ENCODE measurements at regions not wholly inside any gene's neighbourhood (a gene's known extent, or its start where the extent isn't known, plus 50 kb on each side); places are given as distances from the start of the nearest gene placed in this dataset.

DNA sequence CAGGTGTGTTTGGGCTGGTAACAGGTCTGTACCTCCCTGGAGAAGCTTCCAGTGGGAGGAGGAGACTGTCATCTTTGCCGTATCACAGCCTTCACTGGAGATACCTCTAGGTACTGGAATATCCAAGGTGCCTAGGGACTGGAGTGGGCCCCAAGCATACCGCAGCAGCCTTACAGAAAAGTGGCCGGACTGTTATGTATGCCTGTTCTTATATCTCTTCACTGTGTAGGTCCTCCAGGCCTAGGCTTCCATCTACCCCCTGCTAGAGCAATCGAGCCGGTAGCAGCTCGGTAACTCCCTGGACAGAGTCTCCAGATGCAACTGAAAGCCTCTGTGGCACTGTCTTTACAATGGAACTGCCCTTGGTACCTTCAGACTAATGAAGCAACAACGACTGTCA lies 277.4 kb upstream of the GRIA3 start:
- ChIA-PET CTCF (no interaction called here), POLR2A (no interaction called here)
- no peak for DNase-seq (ENCODE audit: extremely low spot score)
- TF ChIP-seq, protein P1, sequence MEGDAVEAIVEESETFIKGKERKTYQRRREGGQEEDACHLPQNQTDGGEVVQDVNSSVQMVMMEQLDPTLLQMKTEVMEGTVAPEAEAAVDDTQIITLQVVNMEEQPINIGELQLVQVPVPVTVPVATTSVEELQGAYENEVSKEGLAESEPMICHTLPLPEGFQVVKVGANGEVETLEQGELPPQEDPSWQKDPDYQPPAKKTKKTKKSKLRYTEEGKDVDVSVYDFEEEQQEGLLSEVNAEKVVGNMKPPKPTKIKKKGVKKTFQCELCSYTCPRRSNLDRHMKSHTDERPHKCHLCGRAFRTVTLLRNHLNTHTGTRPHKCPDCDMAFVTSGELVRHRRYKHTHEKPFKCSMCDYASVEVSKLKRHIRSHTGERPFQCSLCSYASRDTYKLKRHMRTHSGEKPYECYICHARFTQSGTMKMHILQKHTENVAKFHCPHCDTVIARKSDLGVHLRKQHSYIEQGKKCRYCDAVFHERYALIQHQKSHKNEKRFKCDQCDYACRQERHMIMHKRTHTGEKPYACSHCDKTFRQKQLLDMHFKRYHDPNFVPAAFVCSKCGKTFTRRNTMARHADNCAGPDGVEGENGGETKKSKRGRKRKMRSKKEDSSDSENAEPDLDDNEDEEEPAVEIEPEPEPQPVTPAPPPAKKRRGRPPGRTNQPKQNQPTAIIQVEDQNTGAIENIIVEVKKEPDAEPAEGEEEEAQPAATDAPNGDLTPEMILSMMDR (IDR thresholded peaks at IDR 0.05; ENCODE audit: control extremely low read depth, extremely low read depth, low read depth, missing control alignments): no peak

DNA sequence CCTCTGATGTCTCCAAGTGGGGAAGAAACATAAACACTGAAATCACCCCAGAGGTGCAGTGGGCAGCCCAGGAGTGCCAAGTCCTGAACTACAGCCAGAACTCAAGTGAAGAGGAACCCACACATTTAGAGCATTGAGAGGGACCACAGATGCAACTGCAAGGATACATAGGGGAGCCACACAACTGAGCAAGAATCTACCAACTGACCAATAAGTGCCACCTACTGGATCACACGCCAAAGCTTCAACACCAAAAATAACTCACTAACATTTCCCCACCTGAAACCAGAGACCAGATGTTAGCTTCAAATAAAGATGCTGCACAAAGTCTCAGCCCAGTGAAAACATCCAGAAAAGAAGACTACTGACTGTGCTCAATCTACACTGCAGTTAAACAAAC lies 276.7 kb upstream of the GRIA3 start:
- no peak for DNase-seq (ENCODE audit: extremely low spot score)
- ChIA-PET CTCF (no interaction called here), POLR2A (no interaction called here)
- TF ChIP-seq, protein P1 (IDR thresholded peaks at IDR 0.05; ENCODE audit: control extremely low read depth, extremely low read depth, low read depth, missing control alignments): no peak

DNA sequence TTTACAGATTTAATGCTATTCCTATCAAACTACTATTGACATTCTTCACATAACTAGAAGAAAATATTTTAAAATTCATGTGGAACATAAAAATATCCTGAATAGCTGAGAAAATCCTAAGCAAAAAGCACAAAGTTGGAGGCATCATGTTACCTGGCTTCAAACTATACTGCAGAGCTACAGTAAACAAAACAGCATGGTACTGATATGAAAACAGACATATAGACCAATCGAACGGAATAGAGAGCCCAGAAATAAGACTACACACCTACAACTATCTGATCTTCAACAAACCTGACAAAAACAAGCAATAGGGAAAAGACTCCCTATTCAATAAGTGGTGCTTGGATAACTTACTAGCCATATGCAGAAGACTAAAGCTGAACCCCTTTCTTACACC lies 273.4 kb upstream of the GRIA3 start:
- TF ChIP-seq, protein P1 (IDR thresholded peaks at IDR 0.05; ENCODE audit: control extremely low read depth, extremely low read depth, low read depth, missing control alignments): no peak
- POLR2A ChIA-PET: no interaction called here
- CTCF ChIA-PET: no interaction called here
- DNase-seq (ENCODE audit: extremely low spot score): no peak

DNA sequence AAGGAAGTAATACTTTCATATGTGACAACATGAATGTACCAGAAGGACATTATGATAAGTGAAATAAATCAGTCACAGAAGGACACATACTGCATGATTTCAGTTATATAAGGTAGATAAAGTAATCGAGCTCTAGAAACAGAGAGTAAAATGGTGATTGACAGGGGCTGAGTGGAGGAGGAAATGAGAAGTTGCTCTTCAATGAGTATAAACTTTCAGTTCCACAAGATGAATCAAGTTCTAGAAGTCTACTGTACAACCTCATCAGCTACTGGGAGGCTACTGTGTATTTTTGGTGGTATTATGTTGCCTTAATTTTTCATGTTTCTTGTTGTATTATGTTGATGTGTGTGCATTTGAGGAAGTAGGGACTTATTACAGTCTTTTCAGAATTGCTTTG lies 270.9 kb upstream of the GRIA3 start:
- CTCF ChIA-PET: no interaction called here
- TF ChIP-seq, protein P1 (IDR thresholded peaks at IDR 0.05; ENCODE audit: control extremely low read depth, extremely low read depth, low read depth, missing control alignments): no peak
- no peak for DNase-seq (ENCODE audit: extremely low spot score)
- POLR2A ChIA-PET: no interaction called here

DNA sequence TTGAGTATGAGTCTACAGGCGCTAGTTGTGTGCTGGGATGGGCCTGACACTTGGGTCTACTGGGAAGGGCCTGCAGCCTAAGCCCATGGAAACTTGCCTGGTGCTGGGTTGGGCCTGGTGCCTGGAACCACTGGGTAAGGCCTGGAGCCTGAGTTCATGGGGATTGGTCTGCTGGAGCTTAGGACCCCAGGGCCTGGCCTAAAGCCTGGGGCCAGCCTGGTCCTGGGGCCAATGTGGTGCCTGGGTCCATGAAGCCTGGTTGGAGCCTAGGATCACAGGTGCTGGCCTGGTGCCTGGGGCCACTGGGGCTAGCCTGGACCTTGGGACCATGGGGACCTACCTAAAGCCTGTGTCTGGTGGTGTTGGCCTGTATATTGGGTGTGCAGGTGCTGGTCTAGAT lies 270.3 kb upstream of the GRIA3 start:
- TF ChIP-seq, protein P1 (IDR thresholded peaks at IDR 0.05; ENCODE audit: control extremely low read depth, extremely low read depth, low read depth, missing control alignments): no peak
- ChIA-PET POLR2A (no interaction called here), CTCF (no interaction called here)
- DNase-seq (ENCODE audit: extremely low spot score): no peak

DNA sequence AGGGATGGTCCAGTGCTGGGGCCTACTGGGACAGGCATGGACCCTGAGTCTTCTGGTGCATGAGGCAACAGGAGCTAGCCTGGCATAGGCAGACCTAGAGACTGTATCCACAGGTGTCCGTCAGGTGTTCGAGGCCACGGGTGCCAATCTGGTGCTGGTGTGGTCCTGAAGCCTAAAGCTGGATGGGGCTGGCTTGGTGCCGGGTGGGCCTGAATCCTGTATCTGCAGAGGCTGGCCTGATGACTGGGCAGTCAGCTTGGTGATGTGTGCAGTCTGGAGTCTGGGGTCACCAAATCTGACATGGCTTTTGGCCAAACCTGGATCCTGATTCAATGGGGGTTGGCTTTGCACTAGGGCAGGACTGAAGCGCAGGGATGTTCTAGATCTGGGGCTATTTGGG lies 269.8 kb upstream of the GRIA3 start:
- POLR2A ChIA-PET: no interaction called here

More for the DNA sequence above, 269.8 kb upstream of the GRIA3 start:
- CTCF ChIA-PET: no interaction called here
- no peak for DNase-seq (ENCODE audit: extremely low spot score)
- TF ChIP-seq, protein P1 (IDR thresholded peaks at IDR 0.05; ENCODE audit: control extremely low read depth, extremely low read depth, low read depth, missing control alignments): no peak
